ENCODE measurements at regions not wholly inside any gene's neighbourhood (a gene's known extent, or its start where the extent isn't known, plus 50 kb on each side); places are given as distances from the start of the nearest gene placed in this dataset.
"Not testable (repeated sequence)": the region's sequence is repeated elsewhere in the genome, so short reads cannot be mapped to it uniquely, and the experiment has no call there.

DNA sequence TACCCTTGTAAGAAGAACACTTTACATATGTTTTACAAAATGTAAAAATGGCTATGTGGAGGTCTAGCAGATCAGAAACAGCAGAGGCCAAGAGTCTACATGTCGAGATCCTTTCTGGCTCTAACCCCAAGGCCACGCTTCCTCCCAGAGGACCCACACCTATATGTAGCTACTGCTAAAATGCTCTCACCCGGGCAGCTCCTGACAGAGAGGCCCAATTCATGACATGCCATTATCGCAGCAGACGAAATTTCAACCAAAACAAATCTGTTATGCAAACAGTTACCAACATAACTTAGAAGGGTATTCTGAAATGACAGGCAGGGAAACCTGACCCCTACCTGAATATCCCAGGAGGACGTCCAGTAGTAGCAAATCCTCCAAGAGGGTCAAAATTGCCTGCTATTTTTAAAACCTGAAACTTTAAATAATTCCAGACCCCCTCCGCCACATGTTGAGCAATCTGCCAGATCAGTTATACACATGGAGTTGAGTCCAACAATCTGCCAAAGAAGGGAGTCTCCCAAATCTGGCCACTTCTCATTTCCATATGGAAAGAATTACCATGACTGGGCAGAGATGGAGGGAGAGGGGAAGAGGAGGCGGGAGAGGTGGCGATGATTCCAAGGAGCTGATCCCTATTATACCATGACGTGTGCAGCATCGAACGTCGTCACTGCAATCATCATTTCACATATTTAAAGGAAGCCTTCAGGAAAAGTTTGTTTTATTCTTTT lies 192.9 kb upstream of the TBL1X start:
- DNase-seq, result no peak

GRCh38 chrX:9273744-9274143 lies 191.1 kb upstream of the TBL1X start:
- DNase-seq, result no peak

- DNase-seq, result no peak
Measured at GRCh38 chrX:9278475-9279233, 186.2 kb upstream of the TBL1X start.

- DNase-seq, result no peak
Measured at GRCh38 chrX:9279234-9279544, 185.7 kb upstream of the TBL1X start.

DNA sequence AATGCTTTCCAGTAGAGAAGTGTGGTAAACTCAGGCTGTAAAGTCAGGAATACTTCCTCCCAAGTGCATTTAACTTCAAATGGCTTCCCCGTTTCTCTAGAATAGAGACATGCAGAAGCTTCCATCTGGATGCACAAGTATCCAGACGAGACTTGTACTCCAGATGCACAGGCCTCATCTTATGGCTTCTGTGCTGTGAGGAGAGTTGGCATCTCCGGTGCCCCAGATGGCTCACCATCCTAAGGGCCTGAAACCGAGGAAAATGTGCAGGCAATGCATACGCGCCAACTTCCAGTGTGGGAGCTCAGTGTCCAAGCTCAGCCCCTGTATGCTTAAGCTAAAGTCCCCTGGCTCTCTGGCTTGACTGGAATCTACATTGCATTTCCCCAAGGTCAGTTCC lies 184.0 kb upstream of the TBL1X start:
- DNase-seq, result no peak

DNA sequence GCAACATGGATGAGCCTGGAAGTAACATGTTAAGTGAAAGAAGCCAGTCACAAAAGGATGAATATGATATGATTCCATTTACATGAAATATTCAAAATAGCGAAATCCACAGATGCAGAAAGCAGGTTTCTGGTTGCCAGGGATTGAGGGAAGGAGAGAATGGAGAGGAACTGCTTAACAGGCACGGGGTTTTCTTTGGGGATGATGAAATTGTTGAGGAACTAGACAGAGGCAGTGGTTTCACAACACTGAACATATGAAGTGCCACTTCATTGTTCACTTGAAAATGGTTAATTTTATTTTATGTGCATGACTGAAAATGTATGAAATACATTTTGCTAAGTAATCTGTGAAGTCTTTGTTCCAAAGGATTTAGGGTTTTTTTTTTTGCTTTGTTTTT lies 182.5 kb upstream of the TBL1X start:
- no peak for DNase-seq

DNA sequence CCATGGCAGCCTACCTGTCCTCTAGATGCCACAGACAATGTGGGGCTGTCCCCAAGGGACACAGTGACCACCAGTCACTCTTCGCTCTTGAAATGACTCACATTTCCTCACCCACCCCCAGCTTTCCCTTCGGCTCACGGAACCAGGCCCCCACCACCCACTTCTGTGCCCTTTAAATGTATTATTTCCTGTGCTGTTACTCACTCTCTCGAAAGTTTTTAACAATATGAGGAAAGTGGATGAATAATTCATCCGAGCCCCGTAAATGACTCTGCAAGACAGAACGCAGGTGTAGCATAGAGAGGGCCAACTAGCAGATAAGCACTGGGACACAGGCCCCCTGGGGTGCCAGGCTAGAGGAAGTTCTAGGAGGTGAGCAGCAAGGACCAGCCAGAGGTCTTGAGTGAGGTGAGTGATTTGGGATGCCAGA lies 179.5 kb upstream of the TBL1X start:
- peak; percentile 76 for DNase-seq

DNA sequence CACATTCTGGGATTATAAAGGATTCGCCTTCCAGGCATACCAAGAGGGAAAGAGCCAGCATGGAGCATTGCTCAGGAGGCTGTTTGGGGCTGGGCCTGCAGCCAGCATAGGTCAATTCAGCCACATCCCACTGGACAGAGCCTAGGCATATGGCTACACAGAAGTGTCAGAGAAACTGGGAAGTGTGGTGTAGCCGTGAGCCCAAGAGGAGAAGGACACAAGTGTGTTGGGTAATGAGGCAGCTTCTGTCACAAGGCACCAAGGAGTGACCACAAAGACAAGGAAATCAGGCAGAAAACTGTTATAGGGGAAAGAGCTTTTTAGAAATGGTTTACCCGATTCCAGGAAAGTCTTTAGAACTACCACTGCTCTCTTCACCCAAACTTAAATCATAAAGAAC lies 178.6 kb upstream of the TBL1X start:
- no peak for DNase-seq

- DNase-seq, result no peak
Measured at GRCh38 chrX:9291629-9292028, 173.2 kb upstream of the TBL1X start.

DNA sequence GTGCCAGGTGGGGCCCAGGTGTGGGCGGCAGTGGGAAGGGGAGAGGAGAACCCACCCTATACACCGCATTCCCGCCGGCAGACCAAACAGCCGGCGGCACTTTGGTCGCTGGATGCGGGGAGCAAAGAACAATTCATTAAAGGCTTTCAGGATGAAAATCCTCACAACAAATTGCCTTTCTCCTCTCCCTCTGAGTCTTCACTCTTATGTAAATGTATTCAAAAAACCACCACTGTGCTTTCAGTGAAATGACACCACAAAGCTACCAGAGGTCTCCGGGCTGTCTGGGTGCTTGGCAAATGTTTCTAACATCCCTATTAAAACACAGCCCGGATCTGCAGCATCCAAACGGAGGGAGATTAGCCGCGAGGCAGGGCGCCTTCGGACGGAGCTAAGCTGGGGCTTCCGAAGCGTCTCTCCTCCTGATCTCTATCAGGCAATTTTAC lies 171.8 kb upstream of the TBL1X start:
- DNase-seq, result no peak

DNA sequence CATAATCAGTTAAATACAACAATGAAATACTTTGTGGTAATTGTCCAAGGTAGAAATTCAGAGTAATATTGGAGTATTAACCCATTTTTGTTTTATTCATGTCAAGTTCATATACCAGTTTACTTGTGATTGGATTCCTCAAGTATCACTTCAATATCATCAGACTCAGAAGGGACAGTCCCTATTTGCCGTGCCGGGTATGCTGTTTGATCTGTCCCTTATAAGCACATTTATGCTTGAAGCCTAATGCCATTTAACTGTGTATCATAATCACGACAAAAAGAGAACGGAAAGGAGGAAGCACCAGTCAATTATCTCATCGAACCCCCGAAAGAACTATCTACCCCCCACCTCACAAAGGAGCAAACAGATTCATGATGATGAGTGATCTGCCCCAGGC lies 171.0 kb upstream of the TBL1X start:
- DNase-seq, result no peak

GRCh38 chrX:9295551-9295950 lies 169.3 kb upstream of the TBL1X start:
- no peak for DNase-seq

DNA sequence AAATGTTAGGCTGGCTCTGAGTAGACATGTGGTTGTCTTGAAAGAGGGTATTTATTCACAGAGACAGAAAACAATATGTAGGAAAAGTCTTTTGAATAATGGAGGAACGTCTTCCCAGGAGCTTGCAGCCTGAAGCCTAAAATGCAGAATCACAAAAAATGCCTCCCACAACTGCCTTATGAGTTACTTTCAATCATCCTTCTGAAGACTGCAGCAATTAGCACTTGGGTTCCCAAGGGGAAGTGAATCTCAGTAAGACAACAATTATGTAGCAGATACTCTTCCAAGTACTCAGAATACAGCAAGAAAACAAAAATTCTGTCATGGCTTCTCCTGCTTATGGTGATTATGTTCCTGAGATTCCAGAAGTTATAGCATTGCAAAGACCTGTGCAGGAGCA lies 166.6 kb upstream of the TBL1X start:
- no peak for DNase-seq

- DNase-seq, result not testable (repeated sequence)
Measured at GRCh38 chrX:9299681-9300080, 165.2 kb upstream of the TBL1X start.

GRCh38 chrX:9301836-9302235 lies 163.0 kb upstream of the TBL1X start:
- DNase-seq, result no peak

DNA sequence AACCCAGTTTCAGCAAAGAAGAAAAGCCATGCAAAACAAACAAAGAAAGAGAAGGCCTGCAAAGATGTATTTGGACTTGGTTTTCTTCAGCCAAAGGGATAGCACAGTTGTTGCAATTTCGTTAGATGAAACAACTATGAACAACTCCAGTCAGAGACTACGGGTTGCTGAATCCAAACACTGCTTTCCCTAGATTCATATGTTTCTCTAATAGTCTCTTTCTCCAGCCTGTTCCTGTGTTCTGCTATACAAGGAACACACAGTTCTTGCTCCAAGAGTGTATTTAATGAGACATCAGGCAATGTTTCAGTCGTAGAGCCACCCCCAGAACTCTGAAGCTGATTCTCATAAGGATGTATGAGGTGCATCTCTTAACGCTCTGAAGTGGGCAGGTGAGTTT lies 162.5 kb upstream of the TBL1X start:
- DNase-seq, result no peak

DNA sequence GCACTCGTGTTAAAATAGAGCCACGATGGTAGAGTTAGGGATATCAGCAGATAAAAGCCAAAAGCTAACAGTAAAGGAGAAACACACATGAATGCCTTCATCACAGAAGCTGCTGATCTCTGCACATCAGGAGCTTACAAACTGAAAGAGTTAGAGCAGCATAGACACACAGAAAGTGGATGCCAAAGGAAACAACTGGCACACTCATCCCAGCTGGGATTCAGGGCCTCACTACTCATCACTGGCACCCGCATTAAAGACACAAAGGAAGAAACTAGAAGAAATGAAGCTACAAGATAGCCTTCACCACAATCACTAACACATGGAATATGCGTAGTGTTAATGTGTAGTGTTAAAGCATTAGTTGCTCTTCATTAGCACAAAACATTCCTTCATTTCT lies 156.4 kb upstream of the TBL1X start:
- no peak for DNase-seq

DNA sequence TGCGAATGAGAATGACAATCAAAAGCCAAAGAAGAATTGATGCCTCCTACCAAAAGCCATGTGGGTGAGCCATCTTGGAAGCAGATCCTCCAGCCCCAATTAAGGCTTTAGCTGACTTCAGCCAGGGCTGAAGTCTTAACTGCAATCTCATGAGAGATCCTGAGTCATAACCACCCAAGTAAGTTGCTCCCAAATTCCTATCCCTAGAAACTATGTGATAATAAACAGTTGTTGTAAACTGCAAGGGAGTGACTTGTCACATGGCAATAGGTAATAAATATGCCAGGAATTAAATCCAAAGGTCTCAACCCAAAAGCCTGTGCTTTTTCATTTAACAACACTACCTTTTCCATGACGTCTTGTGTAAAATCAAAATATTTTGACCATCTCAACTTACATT lies 154.2 kb upstream of the TBL1X start:
- no peak for DNase-seq

- no peak for DNase-seq
Measured at GRCh38 chrX:9311421-9312160, 153.3 kb upstream of the TBL1X start.

DNA sequence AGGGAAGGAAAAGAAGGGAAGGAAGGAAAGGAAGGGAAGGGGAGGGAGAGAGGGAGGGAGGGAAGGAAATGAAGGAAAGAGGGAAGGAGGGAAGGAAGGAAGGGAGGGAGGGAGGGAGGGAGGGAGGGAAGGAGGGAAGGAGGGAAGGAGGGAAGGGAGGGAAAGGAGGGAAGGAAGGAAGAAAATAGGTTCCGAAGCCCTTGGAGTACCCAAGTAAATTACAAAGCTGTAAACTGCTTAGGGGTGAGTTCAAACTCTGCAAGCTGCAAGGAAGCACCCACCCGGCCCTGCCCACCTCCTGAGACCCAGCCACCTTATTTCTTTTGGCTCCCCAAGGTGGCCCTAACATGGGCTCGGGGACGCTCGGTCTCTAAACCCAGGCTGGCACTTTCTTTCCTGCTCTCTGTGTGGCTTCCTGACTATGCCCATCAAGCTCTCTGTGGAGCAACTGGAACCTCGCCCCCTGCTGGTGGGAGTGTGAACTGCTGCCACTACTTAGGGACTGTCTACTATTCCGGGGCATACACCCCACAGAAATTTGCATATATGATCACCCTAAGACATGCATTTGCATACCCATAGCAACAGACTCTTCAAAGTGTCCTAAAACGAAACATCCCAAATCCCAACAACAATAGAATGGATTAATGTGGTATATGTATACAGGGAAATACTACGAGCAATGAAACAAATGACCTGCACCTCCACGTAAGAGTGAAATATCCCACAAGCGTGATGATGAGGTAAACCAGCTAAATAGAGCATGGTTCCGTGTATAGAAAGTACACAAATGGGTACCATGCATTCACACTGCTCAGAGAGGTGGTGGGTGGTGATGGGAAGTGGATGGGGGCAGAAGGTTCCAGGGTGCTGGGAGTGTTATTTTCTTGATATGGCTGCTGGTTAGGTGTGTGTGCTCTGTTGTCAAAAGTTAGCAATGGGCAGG lies 151.7 kb upstream of the TBL1X start:
- DNase-seq, result peak; percentile 79

- DNase-seq, result no peak
Measured at GRCh38 chrX:9315086-9315485, 149.8 kb upstream of the TBL1X start.

DNA sequence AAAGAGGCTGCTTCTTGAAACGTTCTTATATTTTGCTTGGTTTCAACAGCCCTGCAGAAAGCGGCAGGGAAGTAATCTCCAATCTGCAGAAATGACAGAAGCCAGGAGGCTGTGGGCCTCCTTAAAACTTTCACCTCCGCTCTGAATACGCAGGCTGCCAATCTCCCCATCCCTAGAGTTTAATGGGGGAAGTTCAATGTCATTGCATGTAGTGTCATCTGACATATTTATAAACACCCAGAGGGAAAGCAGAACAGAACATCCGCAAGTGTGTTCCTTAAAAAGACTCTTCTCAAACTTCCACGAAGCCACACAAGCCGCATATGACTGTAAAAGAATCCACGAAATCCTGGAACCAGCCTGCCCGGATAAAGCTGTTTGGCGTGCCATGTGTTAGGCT lies 148.8 kb upstream of the TBL1X start:
- DNase-seq, result no peak

DNA sequence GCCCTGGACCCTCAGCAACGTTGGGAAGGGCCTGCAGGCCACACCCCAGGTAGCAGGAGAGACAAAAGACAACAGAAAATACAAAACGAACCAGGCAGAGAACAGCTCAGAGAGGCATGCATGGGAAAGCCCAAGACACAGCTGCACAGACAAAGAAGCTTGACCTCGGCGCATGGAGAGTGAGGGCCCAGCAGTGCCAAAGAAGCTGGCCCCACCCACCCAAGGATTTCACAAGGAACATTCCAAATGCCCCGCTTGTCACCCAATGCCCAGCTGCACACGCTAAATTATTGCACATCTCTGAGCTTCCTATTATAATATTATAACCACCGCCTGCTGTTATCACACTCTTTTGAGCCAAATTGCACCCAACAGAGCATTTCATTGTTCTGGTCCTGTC lies 147.7 kb upstream of the TBL1X start:
- no peak for DNase-seq
